ENCODE measurements at regions not wholly inside any gene's neighbourhood (a gene's known extent, or its start where the extent isn't known, plus 50 kb on each side); places are given as distances from the start of the nearest gene placed in this dataset.

DNA sequence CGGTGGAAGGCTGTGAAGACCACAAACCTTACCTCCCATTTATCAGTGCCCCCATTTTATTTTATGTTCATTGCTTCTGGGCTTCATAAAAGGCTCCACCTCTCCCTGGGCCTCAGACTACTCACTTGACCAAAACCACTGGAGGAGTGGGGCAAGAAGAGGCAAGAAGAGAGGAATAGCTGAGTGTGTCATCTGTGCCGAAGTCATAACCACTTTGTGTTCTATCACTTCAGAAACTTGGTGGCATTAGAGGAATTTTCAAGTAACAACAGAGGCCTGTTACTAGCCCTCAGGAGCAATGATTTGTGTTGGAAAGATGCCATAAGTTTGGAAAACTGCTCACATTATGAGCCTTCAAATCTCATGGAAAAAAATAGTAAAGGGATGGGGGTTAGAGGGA, 88.7 kb upstream of the PIK3R1 start:
- TF ChIP-seq HDAC2 (IDR thresholded peaks at IDR 0.05) = no peak
- TF ChIP-seq POLR2A (IDR thresholded peaks at IDR 0.05; ENCODE audit: low read depth, low read length) = no peak
- no peak for TF ChIP-seq MYC (IDR thresholded peaks at IDR 0.05; ENCODE audit: insufficient read depth, insufficient read length, insufficient replicate concordance, low read length, severe bottlenecking)
- TF ChIP-seq SMC3 (IDR thresholded peaks at IDR 0.05; ENCODE audit: borderline replicate concordance, low read length) = no peak
